ENCODE measurements at regions not wholly inside any gene's neighbourhood (a gene's known extent, or its start where the extent isn't known, plus 50 kb on each side); places are given as distances from the start of the nearest gene placed in this dataset.

GRCh38 chr2:190119923-190120590 is 57.5 kb upstream of the MSTN start:
- Histone ChIP-seq H3K27ac (ENCODE audit: poor library complexity, severe bottlenecking) (no peak overlapping the region), H3K4me1 (ENCODE audit: insufficient read depth, poor library complexity, severe bottlenecking) (no peaks in the 10 kb centered on the region), H3K9me3 (ENCODE audit: severe bottlenecking) (no peaks in the 10 kb centered on the region), H3K4me3 (ENCODE audit: severe bottlenecking) (no peak overlapping the region), H3K27me3 (ENCODE audit: insufficient read depth, poor library complexity, severe bottlenecking) (no peaks in the 10 kb centered on the region), H3K36me3 (ENCODE audit: low read depth) (no peaks in the 10 kb centered on the region)
- ATAC-seq (ENCODE audit: low read depth) (no peak), DNase-seq (ENCODE audit: low spot score) (no peak)
- no peak for TF ChIP-seq CTCF (IDR thresholded peaks at IDR 0.05; ENCODE audit: poor library complexity, severe bottlenecking)

- no peak for TF ChIP-seq CTCF (IDR thresholded peaks at IDR 0.05; ENCODE audit: poor library complexity, severe bottlenecking)
- Histone ChIP-seq H3K27ac (ENCODE audit: poor library complexity, severe bottlenecking) (no peak overlapping the region), H3K27me3 (ENCODE audit: insufficient read depth, poor library complexity, severe bottlenecking) (no peaks in the 10 kb centered on the region), H3K36me3 (ENCODE audit: low read depth) (no peaks in the 10 kb centered on the region), H3K9me3 (ENCODE audit: severe bottlenecking) (no peaks in the 10 kb centered on the region), H3K4me1 (ENCODE audit: insufficient read depth, poor library complexity, severe bottlenecking) (no peaks in the 10 kb centered on the region), H3K4me3 (ENCODE audit: severe bottlenecking) (no peak overlapping the region)
- no peak for ATAC-seq (ENCODE audit: low read depth)
- no peak for DNase-seq (ENCODE audit: low spot score)
Measured at GRCh38 chr2:190119257-190119656, 56.7 kb upstream of the MSTN start.

- no peak for ATAC-seq (ENCODE audit: low read depth)
- DNase-seq (ENCODE audit: low spot score), result no peak
- no peaks in the 10 kb centered on the region for H3K36me3 ChIP-seq (ENCODE audit: low read depth)
Measured at GRCh38 chr2:190117305-190117704, 54.8 kb upstream of the MSTN start.

GRCh38 chr2:190113000-190113399 is 50.5 kb upstream of the MSTN start:
- Histone ChIP-seq H3K27ac (ENCODE audit: poor library complexity, severe bottlenecking) (no peak overlapping the region), H3K27me3 (ENCODE audit: insufficient read depth, poor library complexity, severe bottlenecking) (no peaks in the 10 kb centered on the region), H3K4me3 (ENCODE audit: severe bottlenecking) (no peak overlapping the region), H3K36me3 (ENCODE audit: low read depth) (no peaks in the 10 kb centered on the region), H3K9me3 (ENCODE audit: severe bottlenecking) (no peaks in the 10 kb centered on the region), H3K4me1 (ENCODE audit: insufficient read depth, poor library complexity, severe bottlenecking) (no peaks in the 10 kb centered on the region)
- DNase-seq (ENCODE audit: low spot score) (no peak), ATAC-seq (ENCODE audit: low read depth) (no peak)
- no peak for TF ChIP-seq CTCF (IDR thresholded peaks at IDR 0.05; ENCODE audit: poor library complexity, severe bottlenecking)

More at GRCh38 chr2:190117305-190117704, 54.8 kb upstream of the MSTN start:
- Histone ChIP-seq H3K4me1 (ENCODE audit: insufficient read depth, poor library complexity, severe bottlenecking) (no peaks in the 10 kb centered on the region), H3K27ac (ENCODE audit: poor library complexity, severe bottlenecking) (no peak overlapping the region), H3K9me3 (ENCODE audit: severe bottlenecking) (no peaks in the 10 kb centered on the region), H3K4me3 (ENCODE audit: severe bottlenecking) (no peak overlapping the region), H3K27me3 (ENCODE audit: insufficient read depth, poor library complexity, severe bottlenecking) (no peaks in the 10 kb centered on the region)
- no peak for TF ChIP-seq CTCF (IDR thresholded peaks at IDR 0.05; ENCODE audit: poor library complexity, severe bottlenecking)
